ENCODE measurements at regions not wholly inside any gene's neighbourhood (a gene's known extent, or its start where the extent isn't known, plus 50 kb on each side); places are given as distances from the start of the nearest gene placed in this dataset.

DNA sequence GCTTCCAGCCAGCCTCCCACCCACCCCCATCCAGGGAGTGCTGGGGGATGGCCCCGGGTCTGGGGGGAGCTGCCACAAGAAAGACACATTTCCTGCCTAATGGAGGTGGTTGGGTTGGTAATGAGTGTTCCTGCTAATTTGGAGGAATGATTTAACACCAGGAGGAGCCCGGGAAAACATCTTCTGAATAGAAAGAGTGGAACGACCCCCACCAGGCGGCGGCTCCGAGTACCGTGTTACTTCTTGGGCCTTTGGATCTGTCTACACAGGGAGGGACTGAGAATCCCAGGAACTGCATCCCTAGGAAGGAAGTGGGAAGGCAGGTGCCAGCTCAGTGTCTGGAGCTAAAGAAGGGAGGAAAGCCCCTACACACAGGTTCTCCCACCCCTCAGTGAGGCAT lies 64.6 kb downstream of the TSPAN17 start:
- TF ChIP-seq, protein P1, sequence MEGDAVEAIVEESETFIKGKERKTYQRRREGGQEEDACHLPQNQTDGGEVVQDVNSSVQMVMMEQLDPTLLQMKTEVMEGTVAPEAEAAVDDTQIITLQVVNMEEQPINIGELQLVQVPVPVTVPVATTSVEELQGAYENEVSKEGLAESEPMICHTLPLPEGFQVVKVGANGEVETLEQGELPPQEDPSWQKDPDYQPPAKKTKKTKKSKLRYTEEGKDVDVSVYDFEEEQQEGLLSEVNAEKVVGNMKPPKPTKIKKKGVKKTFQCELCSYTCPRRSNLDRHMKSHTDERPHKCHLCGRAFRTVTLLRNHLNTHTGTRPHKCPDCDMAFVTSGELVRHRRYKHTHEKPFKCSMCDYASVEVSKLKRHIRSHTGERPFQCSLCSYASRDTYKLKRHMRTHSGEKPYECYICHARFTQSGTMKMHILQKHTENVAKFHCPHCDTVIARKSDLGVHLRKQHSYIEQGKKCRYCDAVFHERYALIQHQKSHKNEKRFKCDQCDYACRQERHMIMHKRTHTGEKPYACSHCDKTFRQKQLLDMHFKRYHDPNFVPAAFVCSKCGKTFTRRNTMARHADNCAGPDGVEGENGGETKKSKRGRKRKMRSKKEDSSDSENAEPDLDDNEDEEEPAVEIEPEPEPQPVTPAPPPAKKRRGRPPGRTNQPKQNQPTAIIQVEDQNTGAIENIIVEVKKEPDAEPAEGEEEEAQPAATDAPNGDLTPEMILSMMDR (IDR thresholded peaks at IDR 0.05) = no peak

GRCh38 chr5:176712546-176713304 lies 65.4 kb downstream of the TSPAN17 start:
- TF ChIP-seq, protein P1 (IDR thresholded peaks at IDR 0.05) = no peak

GRCh38 chr5:176713409-176713808 lies 66.1 kb downstream of the TSPAN17 start:
- TF ChIP-seq, protein P1 (IDR thresholded peaks at IDR 0.05) = no peak

GRCh38 chr5:176714067-176714466 lies 66.8 kb downstream of the TSPAN17 start:
- TF ChIP-seq, protein P1 (IDR thresholded peaks at IDR 0.05) = no peak

DNA sequence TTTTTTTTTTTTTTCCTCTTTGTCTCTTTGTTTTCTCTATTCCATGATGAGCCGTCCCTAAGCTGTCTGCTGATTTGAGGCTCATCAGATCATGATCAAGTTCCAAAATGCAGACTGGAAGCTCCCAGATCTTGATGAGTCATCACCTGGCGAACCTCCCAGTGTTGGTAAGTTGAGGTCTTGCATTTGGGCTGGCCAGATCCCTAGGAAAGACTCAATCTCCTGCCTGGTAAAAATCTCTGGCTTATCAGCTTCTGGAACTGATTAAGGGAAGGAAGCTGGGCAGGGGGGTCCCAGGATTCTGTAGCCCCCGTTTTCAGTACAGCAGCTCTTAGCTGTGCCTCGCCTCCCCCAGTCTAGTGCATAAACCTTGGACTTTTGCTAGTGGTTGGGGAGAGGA lies 69.0 kb downstream of the TSPAN17 start:
- TF ChIP-seq, protein P1 (IDR thresholded peaks at IDR 0.05) = no peak

DNA sequence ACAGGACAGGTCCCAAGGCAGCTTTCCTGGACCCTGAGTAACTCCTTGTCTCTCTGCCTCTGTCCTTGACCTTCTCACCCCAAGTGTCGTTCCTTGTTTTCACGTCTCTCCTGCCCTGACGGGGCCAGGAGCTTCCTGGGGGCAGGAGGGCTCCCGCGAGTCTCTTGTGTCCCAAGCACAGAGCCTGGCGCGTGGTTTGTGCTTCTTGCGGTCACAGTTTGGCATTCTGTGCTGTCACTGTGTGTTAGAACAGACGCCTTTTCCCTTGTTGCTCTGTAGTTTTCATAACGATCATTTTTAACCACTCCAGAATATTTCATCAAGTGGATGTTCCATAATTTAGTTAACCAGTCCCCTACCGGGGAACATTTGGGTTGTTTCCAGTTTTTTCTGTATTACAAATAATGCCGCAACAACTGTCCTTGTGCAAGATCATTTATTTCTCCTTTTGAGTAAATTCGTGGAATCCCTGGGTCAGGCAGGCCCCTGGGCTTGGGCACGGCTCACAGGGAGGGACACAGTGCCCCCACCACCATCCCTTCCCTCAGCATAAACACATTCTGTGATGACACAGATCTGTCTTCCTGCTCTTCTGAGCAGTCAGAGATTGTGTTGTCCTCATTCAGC lies 71.9 kb downstream of the TSPAN17 start:
- TF ChIP-seq, protein P1 (IDR thresholded peaks at IDR 0.05) = no peak

DNA sequence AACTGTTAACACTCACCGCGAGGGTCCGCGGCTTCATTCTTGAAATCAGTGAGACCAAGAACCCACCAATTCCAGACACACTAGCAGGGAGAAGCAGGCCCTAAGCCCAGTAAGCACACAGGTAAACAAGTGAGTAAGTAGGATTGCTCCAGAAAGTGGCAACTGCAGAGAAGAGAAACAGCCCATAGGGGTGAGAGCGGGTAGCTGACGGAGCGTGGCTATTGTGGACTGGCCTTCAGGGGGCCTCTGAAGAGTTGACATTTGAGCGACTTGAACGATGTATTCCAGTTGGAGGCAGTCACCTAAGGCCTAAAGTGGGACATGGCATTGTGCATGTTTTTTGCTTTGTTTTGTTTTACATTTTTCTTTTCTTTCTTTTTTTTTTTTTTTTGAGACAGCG lies 74.2 kb downstream of the TSPAN17 start:
- TF ChIP-seq, protein P1 (IDR thresholded peaks at IDR 0.05) = no peak
